SK-N-SH (cell line): ENCODE measurements at regions not wholly inside any gene's neighbourhood (a gene's known extent, or its start where the extent isn't known, plus 50 kb on each side); places are given as distances from the start of the nearest gene placed in this dataset.

ENCODE experiments used
- CTCF ChIA-PET: fragments of 300-600, 350-600 bp; formaldehyde crosslinking; extraction: SDS; loops from one replicate; lab custom pipeline; 2021; lab: Yijun Ruan, JAX
- POLR2A ChIA-PET: fragments of 350-600 bp; sonication (Branson Sonifier 250); formaldehyde crosslinking; extraction: SDS; loops from one replicate; lab custom pipeline; 2020; ENCODE audit warnings: antibody characterized with exemption, inconsistent platforms; lab: Yijun Ruan, JAX
- DNase-seq: peaks from one replicate; pipeline ENCODE4 v3.0.0; 2012
- H2AFZ ChIP-seq: fragments of 200-600 bp; sonication (generic); 2 replicates; pipeline ENCODE4 v1.8.1; 2016; ENCODE audit warnings: antibody characterized with exemption, mild to moderate bottlenecking, low read depth
- H3F3A ChIP-seq: fragments of 200-600 bp; sonication (generic); replicated peaks from 2 replicates; pipeline ENCODE3; 2016; ENCODE audit warnings: antibody characterized with exemption, mild to moderate bottlenecking; ENCODE audit not compliant: insufficient read depth
- H3K27ac ChIP-seq, 2 experiments: fragments of 200-500 bp in 1 of 2; fragments of 200-600 bp in 1 of 2; sonication (Bioruptor generic) in 1 of 2; sonication (generic), shearing (Covaris generic) in 1 of 2; 2 replicates each; pipeline versions ENCODE4 v1.5.1 to v1.6.1; 2014 to 2016; ENCODE audit warnings: low read depth in 2 of 2, inconsistent platforms in 1 of 2, low read length in 1 of 2, mild to moderate bottlenecking in 1 of 2, mixed read lengths in 1 of 2
- H3K27me3 ChIP-seq: fragments of 200-600 bp; sonication (generic), shearing (Covaris generic); 2 replicates; pipeline ENCODE4 v1.6.1; 2016; ENCODE audit warnings: mixed run types; ENCODE audit not compliant: insufficient read depth
- H3K36me3 ChIP-seq, 2 experiments: fragments of 200-500 bp in 1 of 2; fragments of 200-600 bp in 1 of 2; sonication (Bioruptor generic) in 1 of 2; sonication (generic) in 1 of 2; replicated peaks in 1 of 2; 2 replicates each; pipeline versions ENCODE3 to v1.5.1; 2014 to 2016; ENCODE audit warnings: low read length in 1 of 2, mild to moderate bottlenecking in 1 of 2; ENCODE audit not compliant: insufficient read depth in 2 of 2, control insufficient read depth in 1 of 2
- H3K4me1 ChIP-seq, 2 experiments: fragments of 200-500 bp in 1 of 2; fragments of 200-600 bp in 1 of 2; sonication (Bioruptor generic) in 1 of 2; sonication (generic), shearing (Covaris generic) in 1 of 2; 2 replicates each; pipeline versions ENCODE4 v1.5.1 to v1.6.1; 2014 to 2016; ENCODE audit warnings: low read depth in 1 of 2, low read length in 1 of 2, mixed run types in 1 of 2; ENCODE audit not compliant: insufficient read depth in 2 of 2, control insufficient read depth in 1 of 2
- H3K4me2 ChIP-seq: fragments of 200-600 bp; sonication (generic), shearing (Covaris generic); 2 replicates; pipeline ENCODE4 v1.6.1; 2017; ENCODE audit warnings: mixed run types
- H3K4me3 ChIP-seq, 2 experiments: fragments of 200-500 bp in 1 of 2; fragments of 200-600 bp in 1 of 2; sonication (Bioruptor generic) in 1 of 2; sonication (generic), shearing (Covaris generic) in 1 of 2; 2 replicates each; pipeline versions ENCODE4 v1.5.1 to v1.8.1; 2014 to 2016; ENCODE audit warnings: low read depth in 2 of 2, inconsistent platforms in 1 of 2, low read length in 1 of 2, mild to moderate bottlenecking in 1 of 2, mixed read lengths in 1 of 2, moderate library complexity in 1 of 2
- H3K79me2 ChIP-seq: fragments of 200-600 bp; sonication (generic); 2 replicates; pipeline ENCODE4 v1.8.1; 2017; ENCODE audit warnings: mild to moderate bottlenecking; ENCODE audit not compliant: insufficient read depth
- H3K9ac ChIP-seq: fragments of 200-600 bp; sonication (generic); 2 replicates; pipeline ENCODE4 v1.6.1; 2017; ENCODE audit warnings: mixed run types
- H3K9me2 ChIP-seq: fragments of 200-600 bp; sonication (generic); 2 replicates; pipeline ENCODE4 v1.6.1; 2017; ENCODE audit warnings: mixed run types
- H3K9me3 ChIP-seq: fragments of 200-600 bp; sonication (generic); 2 replicates; pipeline ENCODE4 v1.6.1; 2017; ENCODE audit warnings: mixed run types, mild to moderate bottlenecking, moderate library complexity
- H4K20me1 ChIP-seq: fragments of 200-600 bp; sonication (generic); 2 replicates; pipeline ENCODE4 v1.6.1; 2017; ENCODE audit warnings: mild to moderate bottlenecking, mixed run types; ENCODE audit not compliant: insufficient read depth
- EP300 ChIP-seq, 2 experiments: IDR thresholded peaks; 2 replicates each; pipeline versions ENCODE4 v1.4.0 to v1.6.1; 2012; ENCODE audit warnings: borderline replicate concordance in 1 of 2, low read depth in 1 of 2, low read length in 1 of 2
- EZH2phosphoT487 ChIP-seq: fragments of 200-600 bp; sonication (generic); IDR thresholded peaks from 2 replicates; pipeline ENCODE4 v1.6.1; 2017; ENCODE audit warnings: low read depth, mixed run types, mild to moderate bottlenecking, antibody characterized with exemption, moderate library complexity, borderline replicate concordance
- FOSL2 ChIP-seq: IDR thresholded peaks from 2 replicates; pipeline ENCODE4 v1.4.0; 2012; ENCODE audit warnings: low read depth, mild to moderate bottlenecking, moderate library complexity, borderline replicate concordance
- FOXM1 ChIP-seq: IDR thresholded peaks from 2 replicates; pipeline ENCODE4 v1.4.0; 2012; ENCODE audit warnings: low read depth, mild to moderate bottlenecking
- IRF3 ChIP-seq: fragments of 150-350 bp; IDR thresholded peaks from 2 replicates; pipeline ENCODE4 v1.6.1; 2016; ENCODE audit warnings: mild to moderate bottlenecking, low read depth, low read length
- JUND ChIP-seq: IDR thresholded peaks from 2 replicates; pipeline ENCODE4 v1.4.0; 2012
- MEF2A ChIP-seq: IDR thresholded peaks from 2 replicates; pipeline ENCODE4 v1.4.0; 2012; ENCODE audit warnings: low read depth, borderline replicate concordance
- MXI1 ChIP-seq: IDR thresholded peaks from 2 replicates; pipeline ENCODE4 v1.6.1; 2012; ENCODE audit warnings: mild to moderate bottlenecking, low read depth, low read length, improper control_type of control experiment
- POLR2AphosphoS5 ChIP-seq: IDR thresholded peaks from 2 replicates; pipeline ENCODE4 v1.6.1; 2012; ENCODE audit warnings: low read depth, low read length
- RAD21 ChIP-seq: IDR thresholded peaks from 2 replicates; pipeline ENCODE4 v1.6.1; 2012; ENCODE audit warnings: mild to moderate bottlenecking, low read length
- RCOR1 ChIP-seq: fragments of 150-350 bp; IDR thresholded peaks from 2 replicates; pipeline ENCODE4 v1.6.1; 2017; ENCODE audit warnings: antibody characterized with exemption, low read length
- SIN3A ChIP-seq: IDR thresholded peaks from 2 replicates; pipeline ENCODE4 v1.6.1; 2012; ENCODE audit warnings: low read depth, mild to moderate bottlenecking, low read length, moderate library complexity, borderline replicate concordance
- TAF1 ChIP-seq: IDR thresholded peaks from 2 replicates; pipeline ENCODE4 v1.6.1; 2012; ENCODE audit warnings: low read depth, mild to moderate bottlenecking, low read length, moderate library complexity, borderline replicate concordance
- TEAD4 ChIP-seq: IDR thresholded peaks from 2 replicates; pipeline ENCODE4 v1.4.0; 2012; ENCODE audit warnings: mild to moderate bottlenecking, borderline replicate concordance; ENCODE audit not compliant: insufficient read depth
- YY1 ChIP-seq: IDR thresholded peaks from 2 replicates; pipeline ENCODE4 v1.4.0; 2012; ENCODE audit warnings: low read depth, mild to moderate bottlenecking
- ZBTB33 ChIP-seq: IDR thresholded peaks from 2 replicates; pipeline ENCODE4 v1.4.0; 2012; ENCODE audit warnings: low read depth, borderline replicate concordance
- WGBS: methylation state at CpG from one replicate; pipeline ENCODE4 v1.1.6; 2017; ENCODE audit warnings: low lambda C conversion rate; 5-methylcytosine and 5-hydroxymethylcytosine counted together
- TF ChIP-seq, protein P1 (sequence below): fragments of 150-350 bp; IDR thresholded peaks from 2 replicates; pipeline ENCODE4 v1.6.1; 2017; ENCODE audit warnings: antibody characterized with exemption, low read length, low read depth, borderline replicate concordance
- TF ChIP-seq, protein P2 (sequence below): IDR thresholded peaks from 2 replicates; pipeline ENCODE4 v1.6.1; 2012; ENCODE audit warnings: mild to moderate bottlenecking, low read depth, low read length, moderate library complexity
- TF ChIP-seq, protein P3 (sequence below): fragments of 200-600 bp; sonication (generic); IDR thresholded peaks from 2 replicates; pipeline ENCODE4 v1.6.1; 2017; ENCODE audit warnings: antibody characterized with exemption, mild to moderate bottlenecking, moderate library complexity

- no peaks in the 10 kb centered on the region for H3K79me2 ChIP-seq
- ChIA-PET CTCF (no interaction called here), POLR2A (no interaction called here)
- H3F3A ChIP-seq = no peaks in the 10 kb centered on the region
- 20% methylated on average over 1 of the region's 1 CpG for WGBS
- DNase-seq = no peak
- H3K4me2 ChIP-seq = no peak overlapping the region
- no peaks in the 10 kb centered on the region for H4K20me1 ChIP-seq
- H3K9ac ChIP-seq = no peak overlapping the region
- no peaks in the 10 kb centered on the region for H3K36me3 ChIP-seq
- no peak overlapping the region for H3K27ac ChIP-seq
- no peaks in the 10 kb centered on the region; a peak in 1 of 4 replicates for H3K4me1 ChIP-seq
- no peaks in the 10 kb centered on the region for H3K9me2 ChIP-seq
- H2AFZ ChIP-seq = no peak overlapping the region
- H3K27me3 ChIP-seq = no peaks in the 10 kb centered on the region; the same call in 1 of the 2 replicates
- TF ChIP-seq EP300 (IDR thresholded peaks at IDR 0.05; ENCODE audit: borderline replicate concordance in 1 of 2, low read depth in 1 of 2, low read length in 1 of 2) = no peak
- no peak for TF ChIP-seq JUND
- TF ChIP-seq TEAD4 = no peak
- no peak for TF ChIP-seq POLR2AphosphoS5
- no peak for TF ChIP-seq RAD21
- TF ChIP-seq, protein P1, sequence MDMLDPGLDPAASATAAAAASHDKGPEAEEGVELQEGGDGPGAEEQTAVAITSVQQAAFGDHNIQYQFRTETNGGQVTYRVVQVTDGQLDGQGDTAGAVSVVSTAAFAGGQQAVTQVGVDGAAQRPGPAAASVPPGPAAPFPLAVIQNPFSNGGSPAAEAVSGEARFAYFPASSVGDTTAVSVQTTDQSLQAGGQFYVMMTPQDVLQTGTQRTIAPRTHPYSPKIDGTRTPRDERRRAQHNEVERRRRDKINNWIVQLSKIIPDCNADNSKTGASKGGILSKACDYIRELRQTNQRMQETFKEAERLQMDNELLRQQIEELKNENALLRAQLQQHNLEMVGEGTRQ = no peak
- TF ChIP-seq ZBTB33 = no peak
- H3K9me3 ChIP-seq = no peaks in the 10 kb centered on the region
- no peak overlapping the region for H3K4me3 ChIP-seq
Observed at GRCh38 chr9:27699621-27700020, 126.3 kb upstream of the C9orf72 start.

- Histone ChIP-seq H3K4me2 (no peak overlapping the region), H3K27me3 (no peaks in the 10 kb centered on the region; the same call in 1 of the 2 replicates), H3K36me3 (no peaks in the 10 kb centered on the region), H3K9me3 (no peaks in the 10 kb centered on the region), H3K4me1 (no peaks in the 10 kb centered on the region; a peak in 1 of 4 replicates), H3K27ac (no peak overlapping the region), H2AFZ (no peak overlapping the region), H3K9ac (no peak overlapping the region), H4K20me1 (no peaks in the 10 kb centered on the region), H3K79me2 (no peaks in the 10 kb centered on the region), H3K9me2 (no peaks in the 10 kb centered on the region), H3K4me3 (no peak overlapping the region), H3F3A (no peaks in the 10 kb centered on the region)
- 31% methylated on average over 3 of the region's 3 CpGs for WGBS
- no peak for DNase-seq
- ChIA-PET CTCF (interaction anchor here (0.6 kb wide), 1 partner anchor 388 kb away, joined by 4 read pairs; no protein-coding TSS in a partner anchor), POLR2A (no interaction called here)
- TF ChIP-seq JUND = no peak
- no peak for TF ChIP-seq IRF3
- TF ChIP-seq FOXM1 = no peak
- TF ChIP-seq MXI1 = no peak
- TF ChIP-seq, protein P2, sequence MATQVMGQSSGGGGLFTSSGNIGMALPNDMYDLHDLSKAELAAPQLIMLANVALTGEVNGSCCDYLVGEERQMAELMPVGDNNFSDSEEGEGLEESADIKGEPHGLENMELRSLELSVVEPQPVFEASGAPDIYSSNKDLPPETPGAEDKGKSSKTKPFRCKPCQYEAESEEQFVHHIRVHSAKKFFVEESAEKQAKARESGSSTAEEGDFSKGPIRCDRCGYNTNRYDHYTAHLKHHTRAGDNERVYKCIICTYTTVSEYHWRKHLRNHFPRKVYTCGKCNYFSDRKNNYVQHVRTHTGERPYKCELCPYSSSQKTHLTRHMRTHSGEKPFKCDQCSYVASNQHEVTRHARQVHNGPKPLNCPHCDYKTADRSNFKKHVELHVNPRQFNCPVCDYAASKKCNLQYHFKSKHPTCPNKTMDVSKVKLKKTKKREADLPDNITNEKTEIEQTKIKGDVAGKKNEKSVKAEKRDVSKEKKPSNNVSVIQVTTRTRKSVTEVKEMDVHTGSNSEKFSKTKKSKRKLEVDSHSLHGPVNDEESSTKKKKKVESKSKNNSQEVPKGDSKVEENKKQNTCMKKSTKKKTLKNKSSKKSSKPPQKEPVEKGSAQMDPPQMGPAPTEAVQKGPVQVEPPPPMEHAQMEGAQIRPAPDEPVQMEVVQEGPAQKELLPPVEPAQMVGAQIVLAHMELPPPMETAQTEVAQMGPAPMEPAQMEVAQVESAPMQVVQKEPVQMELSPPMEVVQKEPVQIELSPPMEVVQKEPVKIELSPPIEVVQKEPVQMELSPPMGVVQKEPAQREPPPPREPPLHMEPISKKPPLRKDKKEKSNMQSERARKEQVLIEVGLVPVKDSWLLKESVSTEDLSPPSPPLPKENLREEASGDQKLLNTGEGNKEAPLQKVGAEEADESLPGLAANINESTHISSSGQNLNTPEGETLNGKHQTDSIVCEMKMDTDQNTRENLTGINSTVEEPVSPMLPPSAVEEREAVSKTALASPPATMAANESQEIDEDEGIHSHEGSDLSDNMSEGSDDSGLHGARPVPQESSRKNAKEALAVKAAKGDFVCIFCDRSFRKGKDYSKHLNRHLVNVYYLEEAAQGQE = no peak
- TF ChIP-seq, protein P3, sequence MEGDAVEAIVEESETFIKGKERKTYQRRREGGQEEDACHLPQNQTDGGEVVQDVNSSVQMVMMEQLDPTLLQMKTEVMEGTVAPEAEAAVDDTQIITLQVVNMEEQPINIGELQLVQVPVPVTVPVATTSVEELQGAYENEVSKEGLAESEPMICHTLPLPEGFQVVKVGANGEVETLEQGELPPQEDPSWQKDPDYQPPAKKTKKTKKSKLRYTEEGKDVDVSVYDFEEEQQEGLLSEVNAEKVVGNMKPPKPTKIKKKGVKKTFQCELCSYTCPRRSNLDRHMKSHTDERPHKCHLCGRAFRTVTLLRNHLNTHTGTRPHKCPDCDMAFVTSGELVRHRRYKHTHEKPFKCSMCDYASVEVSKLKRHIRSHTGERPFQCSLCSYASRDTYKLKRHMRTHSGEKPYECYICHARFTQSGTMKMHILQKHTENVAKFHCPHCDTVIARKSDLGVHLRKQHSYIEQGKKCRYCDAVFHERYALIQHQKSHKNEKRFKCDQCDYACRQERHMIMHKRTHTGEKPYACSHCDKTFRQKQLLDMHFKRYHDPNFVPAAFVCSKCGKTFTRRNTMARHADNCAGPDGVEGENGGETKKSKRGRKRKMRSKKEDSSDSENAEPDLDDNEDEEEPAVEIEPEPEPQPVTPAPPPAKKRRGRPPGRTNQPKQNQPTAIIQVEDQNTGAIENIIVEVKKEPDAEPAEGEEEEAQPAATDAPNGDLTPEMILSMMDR = no peak
- no peak for TF ChIP-seq TAF1
- no peak for TF ChIP-seq MEF2A
- no peak for TF ChIP-seq EZH2phosphoT487
- no peak for TF ChIP-seq RCOR1
- no peak for TF ChIP-seq YY1
- no peak for TF ChIP-seq FOSL2
- TF ChIP-seq SIN3A = no peak
Observed at GRCh38 chr9:27701016-27701415, 127.7 kb upstream of the C9orf72 start.
